NT2/D1 (cell line): ENCODE measurements at regions not wholly inside any gene's neighbourhood (a gene's known extent, or its start where the extent isn't known, plus 50 kb on each side); places are given as distances from the start of the nearest gene placed in this dataset.

Experiments used
- SUZ12 ChIP-seq: IDR thresholded peaks from 2 replicates; pipeline ENCODE4 v1.6.1; 2011; ENCODE audit not compliant: insufficient read length, insufficient read depth; ENCODE audit errors: extremely low read depth
- YY1 ChIP-seq: IDR thresholded peaks from 2 replicates; pipeline ENCODE4 v1.6.1; 2011; ENCODE audit not compliant: insufficient read length, insufficient read depth

DNA sequence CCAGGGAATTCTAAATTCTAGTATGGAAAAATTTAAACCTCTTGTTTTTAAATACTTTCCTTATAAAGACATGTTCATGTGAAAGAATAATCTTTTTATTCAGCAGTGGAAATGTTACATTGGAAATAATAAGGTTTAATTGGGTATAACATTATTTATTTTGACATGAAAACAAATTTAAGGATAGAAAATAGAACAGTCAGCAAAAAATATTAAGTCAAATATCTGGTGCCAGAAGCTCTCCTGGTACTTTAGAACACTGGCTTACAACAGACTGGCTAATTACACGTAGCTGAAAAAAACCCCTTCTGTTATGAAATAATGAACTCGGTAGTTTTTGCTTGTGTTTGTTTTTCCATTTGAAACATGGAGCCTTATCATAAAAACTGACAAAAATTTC lies 447.9 kb downstream of the DSEL start:
- TF ChIP-seq YY1 (no peak), SUZ12 (no peak)
